Tibial nerve (tissue), 4 donors: ENCODE measurements at regions not wholly inside any gene's neighbourhood (a gene's known extent, or its start where the extent isn't known, plus 50 kb on each side); places are given as distances from the start of the nearest gene placed in this dataset.

Experiments
- CTCF ChIP-seq, 5 experiments: fragments of 200-600 bp in 3 of 5; fragments of 450-650 bp in 2 of 5; sonication (generic) in 3 of 5; IDR thresholded peaks; one replicate each; pipeline ENCODE4 v1.5.1; 2016 to 2019; ENCODE audit warnings: antibody characterized with exemption in 5 of 5, mild to moderate bottlenecking in 3 of 5, moderate library complexity in 2 of 5
- EP300 ChIP-seq, 2 donors: sonication (generic); formaldehyde crosslinking; IDR thresholded peaks; one replicate each; pipeline ENCODE4 v1.6.1; 2017; ENCODE audit warnings: antibody characterized with exemption in 2 of 2, mild to moderate bottlenecking in 1 of 2
- POLR2A ChIP-seq, 2 donors: fragments of 450-650 bp; IDR thresholded peaks; one replicate each; pipeline ENCODE4 v1.6.1; 2017; ENCODE audit warnings: antibody characterized with exemption in 2 of 2, mild to moderate bottlenecking in 2 of 2, moderate library complexity in 2 of 2

- no peak for TF ChIP-seq CTCF (IDR thresholded peaks at IDR 0.05)
- TF ChIP-seq EP300 (IDR thresholded peaks at IDR 0.05) = no peak
- TF ChIP-seq POLR2A (IDR thresholded peaks at IDR 0.05) = no peak
Observed at GRCh38 chr3:65231544-65231943, 543.7 kb upstream of the ADAMTS9 start.
